ENCODE measurements at regions not wholly inside any gene's neighbourhood (a gene's known extent, or its start where the extent isn't known, plus 50 kb on each side); places are given as distances from the start of the nearest gene placed in this dataset.
"Not testable (repeated sequence)": the region's sequence is repeated elsewhere in the genome, so short reads cannot be mapped to it uniquely, and the experiment has no call there.

DNA sequence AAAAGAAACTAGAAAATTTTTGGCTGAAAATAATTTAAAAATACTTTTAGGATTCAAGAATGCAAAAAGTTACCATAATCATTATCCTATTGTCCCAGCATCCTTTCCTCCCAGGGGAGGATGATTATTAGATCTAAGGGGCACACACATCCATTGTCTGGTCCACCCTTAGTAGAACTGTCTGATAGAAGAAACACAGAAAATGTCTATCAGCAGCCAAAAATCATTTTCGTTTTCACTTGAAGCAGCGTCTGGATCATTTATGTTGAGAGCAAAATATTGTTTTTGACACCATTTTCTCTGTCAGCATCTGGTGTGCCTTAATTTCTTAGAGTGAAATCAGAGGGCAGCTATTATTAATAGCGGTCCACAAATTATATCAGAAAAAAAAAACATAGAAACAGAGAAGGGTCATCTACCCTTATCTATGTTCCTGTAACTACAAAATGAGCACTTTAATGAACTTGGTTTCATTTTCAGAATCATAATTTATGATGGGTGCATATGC is 446.3 kb downstream of the TRAM1L1 start:
- no peaks in the 10 kb centered on the region for H3K9me3 Mint-ChIP-seq
- H3K27me3 Mint-ChIP-seq (ENCODE audit: low read depth), result no peaks in the 10 kb centered on the region
- no peak for DNase-seq (ENCODE audit: low read depth, low spot score)
- H3K27ac Mint-ChIP-seq (ENCODE audit: unreplicated experiment), result no peak overlapping the region
- H3K36me3 Mint-ChIP-seq (ENCODE audit: low read depth), result no peaks in the 10 kb centered on the region
- TF ChIP-seq, protein P1, sequence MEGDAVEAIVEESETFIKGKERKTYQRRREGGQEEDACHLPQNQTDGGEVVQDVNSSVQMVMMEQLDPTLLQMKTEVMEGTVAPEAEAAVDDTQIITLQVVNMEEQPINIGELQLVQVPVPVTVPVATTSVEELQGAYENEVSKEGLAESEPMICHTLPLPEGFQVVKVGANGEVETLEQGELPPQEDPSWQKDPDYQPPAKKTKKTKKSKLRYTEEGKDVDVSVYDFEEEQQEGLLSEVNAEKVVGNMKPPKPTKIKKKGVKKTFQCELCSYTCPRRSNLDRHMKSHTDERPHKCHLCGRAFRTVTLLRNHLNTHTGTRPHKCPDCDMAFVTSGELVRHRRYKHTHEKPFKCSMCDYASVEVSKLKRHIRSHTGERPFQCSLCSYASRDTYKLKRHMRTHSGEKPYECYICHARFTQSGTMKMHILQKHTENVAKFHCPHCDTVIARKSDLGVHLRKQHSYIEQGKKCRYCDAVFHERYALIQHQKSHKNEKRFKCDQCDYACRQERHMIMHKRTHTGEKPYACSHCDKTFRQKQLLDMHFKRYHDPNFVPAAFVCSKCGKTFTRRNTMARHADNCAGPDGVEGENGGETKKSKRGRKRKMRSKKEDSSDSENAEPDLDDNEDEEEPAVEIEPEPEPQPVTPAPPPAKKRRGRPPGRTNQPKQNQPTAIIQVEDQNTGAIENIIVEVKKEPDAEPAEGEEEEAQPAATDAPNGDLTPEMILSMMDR (conservative IDR thresholded peaks at IDR 0.05), result no peak
- H3K4me3 Mint-ChIP-seq, result no peak overlapping the region
- H3K4me1 Mint-ChIP-seq, result peaks cover 3% of the 10 kb centered on the region

DNA sequence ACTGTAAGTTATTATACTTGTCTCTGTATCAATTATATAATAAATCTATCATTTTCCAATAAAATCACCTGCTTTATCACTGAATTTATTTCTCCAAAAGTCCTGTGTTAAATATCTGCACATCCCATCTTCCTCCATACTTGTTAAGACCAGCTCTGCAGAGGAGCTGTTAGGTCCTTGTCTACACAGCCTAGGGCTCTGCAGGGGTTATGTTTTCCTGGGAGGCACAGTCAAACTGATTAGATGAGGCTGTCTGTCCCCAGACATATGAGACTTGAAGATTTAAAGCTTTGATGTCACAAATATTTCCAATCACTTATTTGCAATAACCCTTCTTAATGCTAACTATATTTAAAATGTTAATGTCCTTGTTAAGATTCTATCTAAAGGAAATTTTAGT is 446.8 kb downstream of the TRAM1L1 start:
- no peaks in the 10 kb centered on the region for H3K9me3 Mint-ChIP-seq
- TF ChIP-seq, protein P1 (conservative IDR thresholded peaks at IDR 0.05), result no peak
- no peak overlapping the region for H3K27ac Mint-ChIP-seq (ENCODE audit: unreplicated experiment)
- H3K4me1 Mint-ChIP-seq, result peaks cover 3% of the 10 kb centered on the region
- no peaks in the 10 kb centered on the region for H3K27me3 Mint-ChIP-seq (ENCODE audit: low read depth)
- no peak for DNase-seq (ENCODE audit: low read depth, low spot score)
- H3K4me3 Mint-ChIP-seq, result no peak overlapping the region
- H3K36me3 Mint-ChIP-seq (ENCODE audit: low read depth), result no peaks in the 10 kb centered on the region

DNA sequence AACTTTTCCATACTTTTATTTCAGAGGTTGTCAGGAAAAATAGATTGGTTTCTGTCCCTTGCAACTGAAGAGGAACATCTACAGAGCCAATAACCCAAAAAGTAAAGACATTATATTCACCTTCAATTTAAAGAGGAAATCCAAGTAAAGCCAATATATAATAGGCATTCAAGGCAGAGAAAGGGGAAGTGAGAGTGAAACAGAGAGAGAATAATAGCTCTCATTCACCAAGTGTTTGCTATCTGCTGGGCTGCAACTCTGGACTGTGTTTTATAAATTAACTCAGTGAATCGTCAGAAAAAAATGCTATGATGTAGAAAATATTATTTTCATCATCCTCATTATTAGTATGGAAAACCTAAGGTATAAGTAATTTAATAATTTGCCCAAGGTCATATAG is 448.5 kb downstream of the TRAM1L1 start:
- Mint-ChIP-seq H3K9me3 (no peaks in the 10 kb centered on the region), H3K4me1 (peaks cover 3% of the 10 kb centered on the region), H3K36me3 (ENCODE audit: low read depth) (no peaks in the 10 kb centered on the region), H3K4me3 (no peak overlapping the region), H3K27ac (ENCODE audit: unreplicated experiment) (no peak overlapping the region), H3K27me3 (ENCODE audit: low read depth) (no peaks in the 10 kb centered on the region)
- DNase-seq (ENCODE audit: low read depth, low spot score), result no peak
- TF ChIP-seq, protein P1 (conservative IDR thresholded peaks at IDR 0.05), result no peak

DNA sequence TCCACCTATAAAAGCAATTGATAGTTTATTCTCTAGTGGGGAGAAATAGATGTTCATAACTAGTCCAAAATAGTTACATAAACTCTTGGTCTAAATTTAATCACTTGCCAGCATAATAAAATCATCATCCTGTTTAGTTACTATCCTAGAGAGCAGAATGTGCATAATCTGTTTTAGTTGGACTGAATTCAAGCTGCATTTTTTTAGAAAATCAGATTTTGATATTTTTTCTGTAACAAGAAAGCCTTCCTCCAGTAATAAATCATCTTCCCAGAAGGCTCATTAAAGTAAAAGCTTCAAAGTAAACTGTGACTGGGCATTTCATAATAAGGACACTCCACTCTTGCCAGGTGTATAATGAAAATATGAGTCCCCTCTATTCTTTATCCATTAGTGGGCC is 453.1 kb downstream of the TRAM1L1 start:
- Mint-ChIP-seq H3K4me3 (no peak overlapping the region), H3K36me3 (ENCODE audit: low read depth) (no peaks in the 10 kb centered on the region), H3K27me3 (ENCODE audit: low read depth) (no peaks in the 10 kb centered on the region), H3K9me3 (no peaks in the 10 kb centered on the region), H3K27ac (ENCODE audit: unreplicated experiment) (no peak overlapping the region), H3K4me1 (peaks cover 3% of the 10 kb centered on the region)
- TF ChIP-seq, protein P1 (conservative IDR thresholded peaks at IDR 0.05), result no peak
- DNase-seq (ENCODE audit: low read depth, low spot score), result no peak

DNA sequence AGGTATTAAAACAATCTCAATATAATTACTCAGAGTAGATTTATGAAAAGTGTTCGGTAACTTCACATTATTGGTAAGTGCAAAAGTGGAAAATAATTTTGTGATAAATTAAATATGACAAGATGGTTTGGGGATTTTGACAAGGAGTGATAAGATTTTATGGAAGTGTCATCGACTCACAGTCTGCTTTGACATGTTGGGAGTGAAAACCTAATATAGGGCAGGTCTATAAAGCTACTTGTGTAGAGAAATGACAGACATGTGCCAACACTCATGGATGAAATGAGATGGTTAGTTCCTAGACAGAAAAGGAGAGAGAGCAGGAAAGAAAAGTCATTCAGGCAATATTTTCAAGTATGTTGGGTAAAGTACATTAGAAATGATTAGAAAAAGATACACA is 456.8 kb downstream of the TRAM1L1 start:
- Mint-ChIP-seq H3K9me3 (no peaks in the 10 kb centered on the region), H3K4me3 (no peak overlapping the region), H3K27ac (ENCODE audit: unreplicated experiment) (no peak overlapping the region), H3K27me3 (ENCODE audit: low read depth) (no peaks in the 10 kb centered on the region), H3K36me3 (ENCODE audit: low read depth) (no peaks in the 10 kb centered on the region), H3K4me1 (no peaks in the 10 kb centered on the region)
- no peak for DNase-seq (ENCODE audit: low read depth, low spot score)
- TF ChIP-seq, protein P1 (conservative IDR thresholded peaks at IDR 0.05), result no peak

DNA sequence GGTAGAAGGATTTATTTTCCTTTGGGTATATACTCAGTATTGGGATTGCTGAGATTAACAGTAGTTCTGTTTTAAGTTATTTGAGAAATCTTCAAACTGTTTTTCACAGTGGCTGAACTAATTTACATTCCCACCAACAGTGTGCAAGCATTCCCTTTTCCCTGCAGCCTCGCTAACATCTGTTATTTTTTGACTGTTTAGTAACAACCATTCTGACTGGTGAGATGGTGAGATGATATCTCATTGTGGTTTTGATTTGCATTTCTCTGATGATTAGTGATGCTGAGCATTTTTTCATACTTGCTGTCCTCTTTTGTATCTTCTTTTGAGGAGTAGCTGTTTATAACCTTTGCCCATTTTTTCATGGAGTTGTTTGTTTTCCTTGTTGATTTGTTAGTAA is 457.8 kb downstream of the TRAM1L1 start:
- Mint-ChIP-seq H3K27me3 (ENCODE audit: low read depth) (no peaks in the 10 kb centered on the region), H3K4me1 (no peaks in the 10 kb centered on the region), H3K36me3 (ENCODE audit: low read depth) (no peaks in the 10 kb centered on the region), H3K4me3 (no peak overlapping the region), H3K27ac (ENCODE audit: unreplicated experiment) (no peak overlapping the region), H3K9me3 (no peaks in the 10 kb centered on the region)
- TF ChIP-seq, protein P1 (conservative IDR thresholded peaks at IDR 0.05), result no peak
- no peak for DNase-seq (ENCODE audit: low read depth, low spot score)

DNA sequence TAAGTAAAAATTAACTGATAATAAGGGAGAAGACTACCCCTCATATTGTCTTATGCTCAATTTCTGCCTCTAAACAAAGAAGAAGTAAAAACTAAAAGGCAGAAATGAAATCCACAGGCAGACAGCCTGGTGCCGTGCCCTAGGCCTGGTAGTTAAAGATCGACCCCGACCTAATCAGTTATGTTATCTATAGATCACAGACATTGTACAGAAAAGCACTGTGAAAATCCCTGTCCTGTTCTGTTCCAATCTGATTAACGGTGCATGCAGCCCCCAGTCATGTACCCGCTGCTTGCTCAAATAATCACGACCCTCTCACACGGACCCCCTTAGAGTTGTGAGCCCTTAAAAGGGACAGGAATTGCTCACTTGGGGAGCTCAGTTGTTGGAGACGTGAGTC is 465.9 kb downstream of the TRAM1L1 start:
- H3K27me3 Mint-ChIP-seq (ENCODE audit: low read depth); H3K4me3 Mint-ChIP-seq; DNase-seq (ENCODE audit: low read depth, low spot score); H3K36me3 Mint-ChIP-seq (ENCODE audit: low read depth); H3K4me1 Mint-ChIP-seq; H3K9me3 Mint-ChIP-seq; H3K27ac Mint-ChIP-seq (ENCODE audit: unreplicated experiment): not testable (repeated sequence)
